ENCODE measurements at regions not wholly inside any gene's neighbourhood (a gene's known extent, or its start where the extent isn't known, plus 50 kb on each side); places are given as distances from the start of the nearest gene placed in this dataset.
"Not testable (repeated sequence)": the region's sequence is repeated elsewhere in the genome, so short reads cannot be mapped to it uniquely, and the experiment has no call there.

GRCh38 chr12:112631974-112632373 is 159.6 kb upstream of the RPH3A start:
- not testable (repeated sequence) for H3K27ac ChIP-seq (ENCODE audit: low read depth in 1 of 3, low read length in 2 of 3); H3K4me1 ChIP-seq (ENCODE audit: control insufficient read depth in 3 of 3, insufficient read depth in 2 of 3, low read depth in 1 of 3, low read length in 2 of 3); H3K4me3 ChIP-seq (ENCODE audit: low read depth in 1 of 3, low read length in 3 of 3); H3K36me3 ChIP-seq (ENCODE audit: control insufficient read depth in 3 of 3, insufficient read depth in 2 of 3, low read depth in 1 of 3, low read length in 3 of 3); DNase-seq; FAIRE-seq; H3K27me3 ChIP-seq (ENCODE audit: control insufficient read depth in 3 of 3, insufficient read depth in 3 of 3, low read length in 3 of 3); H3K9me3 ChIP-seq (ENCODE audit: control insufficient read depth in 2 of 2, insufficient read depth in 1 of 2, low read depth in 1 of 2, low read length in 1 of 2)
- WGBS, 3 donors, result 57 to 72% (median 58%) methylated on average over 2 of the region's 2 CpGs

- peaks cover 0 to 6% (median 0%) of the 10 kb centered on the region in 3 donors for H3K27me3 ChIP-seq (ENCODE audit: control insufficient read depth in 3 of 3, insufficient read depth in 3 of 3, low read length in 3 of 3)
- H3K36me3 ChIP-seq (ENCODE audit: control insufficient read depth in 3 of 3, insufficient read depth in 2 of 3, low read depth in 1 of 3, low read length in 3 of 3), result no peaks in the 10 kb centered on the region
- H3K27ac ChIP-seq (ENCODE audit: low read depth in 1 of 3, low read length in 2 of 3), result no peak overlapping the region
- no peak for FAIRE-seq
- no peak overlapping the region for H3K4me3 ChIP-seq (ENCODE audit: low read depth in 1 of 3, low read length in 3 of 3)
- DNase-seq, result no peak
- H3K4me1 ChIP-seq (ENCODE audit: control insufficient read depth in 3 of 3, insufficient read depth in 2 of 3, low read depth in 1 of 3, low read length in 2 of 3), result no peaks in the 10 kb centered on the region
- no peaks in the 10 kb centered on the region for H3K9me3 ChIP-seq (ENCODE audit: control insufficient read depth in 2 of 2, insufficient read depth in 1 of 2, low read depth in 1 of 2, low read length in 1 of 2)
- WGBS, 3 donors, result 38 to 78% (median 42%) methylated on average over 1 of the region's 1 CpG
Observed at GRCh38 chr12:112635036-112635435, 156.5 kb upstream of the RPH3A start.

- DNase-seq (no peak), FAIRE-seq (no peak)
- Histone ChIP-seq H3K27ac (ENCODE audit: low read depth in 1 of 3, low read length in 2 of 3) (no peak overlapping the region), H3K4me1 (ENCODE audit: control insufficient read depth in 3 of 3, insufficient read depth in 2 of 3, low read depth in 1 of 3, low read length in 2 of 3) (no peaks in the 10 kb centered on the region), H3K27me3 (ENCODE audit: control insufficient read depth in 3 of 3, insufficient read depth in 3 of 3, low read length in 3 of 3) (peaks cover 0 to 4% (median 0%) of the 10 kb centered on the region in 3 donors), H3K9me3 (ENCODE audit: control insufficient read depth in 2 of 2, insufficient read depth in 1 of 2, low read depth in 1 of 2, low read length in 1 of 2) (no peaks in the 10 kb centered on the region), H3K4me3 (ENCODE audit: low read depth in 1 of 3, low read length in 3 of 3) (no peak overlapping the region), H3K36me3 (ENCODE audit: control insufficient read depth in 3 of 3, insufficient read depth in 2 of 3, low read depth in 1 of 3, low read length in 3 of 3) (no peaks in the 10 kb centered on the region)
- 48 to 71% (median 61%) methylated on average over 2 of the region's 2 CpGs for WGBS, 3 donors
Observed at GRCh38 chr12:112638420-112638819, 153.1 kb upstream of the RPH3A start.

- Histone ChIP-seq H3K4me1 (ENCODE audit: control insufficient read depth in 3 of 3, insufficient read depth in 2 of 3, low read depth in 1 of 3, low read length in 2 of 3) (no peaks in the 10 kb centered on the region), H3K27me3 (ENCODE audit: control insufficient read depth in 3 of 3, insufficient read depth in 3 of 3, low read length in 3 of 3) (no peaks in the 10 kb centered on the region), H3K9me3 (ENCODE audit: control insufficient read depth in 2 of 2, insufficient read depth in 1 of 2, low read depth in 1 of 2, low read length in 1 of 2) (peaks cover 0 to 3% of the 10 kb centered on the region in 2 donors), H3K36me3 (ENCODE audit: control insufficient read depth in 3 of 3, insufficient read depth in 2 of 3, low read depth in 1 of 3, low read length in 3 of 3) (no peaks in the 10 kb centered on the region), H3K4me3 (ENCODE audit: low read depth in 1 of 3, low read length in 3 of 3) (no peak overlapping the region), H3K27ac (ENCODE audit: low read depth in 1 of 3, low read length in 2 of 3) (no peak overlapping the region)
- 47 to 61% (median 50%) methylated on average over 7 of the region's 7 CpGs for WGBS, 3 donors
- no peak for FAIRE-seq
- DNase-seq, result no peak
Observed at GRCh38 chr12:112645586-112645985, 146.0 kb upstream of the RPH3A start.

- Histone ChIP-seq H3K27ac (ENCODE audit: low read depth in 1 of 3, low read length in 2 of 3) (no peak overlapping the region), H3K4me3 (ENCODE audit: low read depth in 1 of 3, low read length in 3 of 3) (no peak overlapping the region), H3K36me3 (ENCODE audit: control insufficient read depth in 3 of 3, insufficient read depth in 2 of 3, low read depth in 1 of 3, low read length in 3 of 3) (no peaks in the 10 kb centered on the region), H3K4me1 (ENCODE audit: control insufficient read depth in 3 of 3, insufficient read depth in 2 of 3, low read depth in 1 of 3, low read length in 2 of 3) (no peaks in the 10 kb centered on the region), H3K9me3 (ENCODE audit: control insufficient read depth in 2 of 2, insufficient read depth in 1 of 2, low read depth in 1 of 2, low read length in 1 of 2) (no peaks in the 10 kb centered on the region), H3K27me3 (ENCODE audit: control insufficient read depth in 3 of 3, insufficient read depth in 3 of 3, low read length in 3 of 3) (no peaks in the 10 kb centered on the region)
- DNase-seq (no peak), FAIRE-seq (no peak)
- 74 to 79% (median 77%) methylated on average over 3 of the region's 3 CpGs for WGBS, 3 donors
Observed at GRCh38 chr12:112656141-112656540, 135.4 kb upstream of the RPH3A start.

GRCh38 chr12:112664569-112664968 is 127.0 kb upstream of the RPH3A start:
- WGBS, 3 donors, result 33 to 54% (median 51%) methylated on average over 8 of the region's 8 CpGs
- no peaks in the 10 kb centered on the region for H3K4me1 ChIP-seq (ENCODE audit: control insufficient read depth in 3 of 3, insufficient read depth in 2 of 3, low read depth in 1 of 3, low read length in 2 of 3)
- no peaks in the 10 kb centered on the region for H3K9me3 ChIP-seq (ENCODE audit: control insufficient read depth in 2 of 2, insufficient read depth in 1 of 2, low read depth in 1 of 2, low read length in 1 of 2)
- no peak overlapping the region for H3K27ac ChIP-seq (ENCODE audit: low read depth in 1 of 3, low read length in 2 of 3)
- H3K27me3 ChIP-seq (ENCODE audit: control insufficient read depth in 3 of 3, insufficient read depth in 3 of 3, low read length in 3 of 3), result no peaks in the 10 kb centered on the region
- peak in 1 of 2 donors; percentile 21 for DNase-seq
- FAIRE-seq, result no peak
- H3K4me3 ChIP-seq (ENCODE audit: low read depth in 1 of 3, low read length in 3 of 3), result no peak overlapping the region
- no peaks in the 10 kb centered on the region for H3K36me3 ChIP-seq (ENCODE audit: control insufficient read depth in 3 of 3, insufficient read depth in 2 of 3, low read depth in 1 of 3, low read length in 3 of 3)

GRCh38 chr12:112665958-112666357 is 125.6 kb upstream of the RPH3A start:
- no peak overlapping the region for H3K4me3 ChIP-seq (ENCODE audit: low read depth in 1 of 3, low read length in 3 of 3)
- no peak for DNase-seq
- FAIRE-seq, result no peak
- H3K27me3 ChIP-seq (ENCODE audit: control insufficient read depth in 3 of 3, insufficient read depth in 3 of 3, low read length in 3 of 3), result no peaks in the 10 kb centered on the region
- H3K36me3 ChIP-seq (ENCODE audit: control insufficient read depth in 3 of 3, insufficient read depth in 2 of 3, low read depth in 1 of 3, low read length in 3 of 3), result no peaks in the 10 kb centered on the region
- H3K4me1 ChIP-seq (ENCODE audit: control insufficient read depth in 3 of 3, insufficient read depth in 2 of 3, low read depth in 1 of 3, low read length in 2 of 3), result no peaks in the 10 kb centered on the region
- no peak overlapping the region for H3K27ac ChIP-seq (ENCODE audit: low read depth in 1 of 3, low read length in 2 of 3)
- H3K9me3 ChIP-seq (ENCODE audit: control insufficient read depth in 2 of 2, insufficient read depth in 1 of 2, low read depth in 1 of 2, low read length in 1 of 2), result no peaks in the 10 kb centered on the region
- 43 to 49% (median 48%) methylated on average over 2 of the region's 2 CpGs for WGBS, 3 donors

GRCh38 chr12:112671564-112671963 is 120.0 kb upstream of the RPH3A start:
- 71 to 86% (median 76%) methylated on average over 1 of the region's 1 CpG for WGBS, 3 donors
- H3K4me3 ChIP-seq (ENCODE audit: low read depth in 1 of 3, low read length in 3 of 3), result no peak overlapping the region

GRCh38 chr12:112674539-112674938 is 117.0 kb upstream of the RPH3A start:
- DNase-seq, result no peak
- no peaks in the 10 kb centered on the region for H3K9me3 ChIP-seq (ENCODE audit: control insufficient read depth in 2 of 2, insufficient read depth in 1 of 2, low read depth in 1 of 2, low read length in 1 of 2)
- no peak for FAIRE-seq
- H3K4me1 ChIP-seq (ENCODE audit: control insufficient read depth in 3 of 3, insufficient read depth in 2 of 3, low read depth in 1 of 3, low read length in 2 of 3), result no peaks in the 10 kb centered on the region
- H3K36me3 ChIP-seq (ENCODE audit: control insufficient read depth in 3 of 3, insufficient read depth in 2 of 3, low read depth in 1 of 3, low read length in 3 of 3), result no peaks in the 10 kb centered on the region
- WGBS, 3 donors, result 21 to 39% (median 25%) methylated on average over 2 of the region's 2 CpGs
- no peak overlapping the region for H3K4me3 ChIP-seq (ENCODE audit: low read depth in 1 of 3, low read length in 3 of 3)
- H3K27ac ChIP-seq (ENCODE audit: low read depth in 1 of 3, low read length in 2 of 3), result no peak overlapping the region
- no peaks in the 10 kb centered on the region for H3K27me3 ChIP-seq (ENCODE audit: control insufficient read depth in 3 of 3, insufficient read depth in 3 of 3, low read length in 3 of 3)

More at GRCh38 chr12:112671564-112671963, 120.0 kb upstream of the RPH3A start:
- FAIRE-seq (no peak), DNase-seq (no peak)
- no peak overlapping the region for H3K27ac ChIP-seq (ENCODE audit: low read depth in 1 of 3, low read length in 2 of 3)
- no peaks in the 10 kb centered on the region for H3K27me3 ChIP-seq (ENCODE audit: control insufficient read depth in 3 of 3, insufficient read depth in 3 of 3, low read length in 3 of 3)
- no peaks in the 10 kb centered on the region for H3K36me3 ChIP-seq (ENCODE audit: control insufficient read depth in 3 of 3, insufficient read depth in 2 of 3, low read depth in 1 of 3, low read length in 3 of 3)
- no peaks in the 10 kb centered on the region for H3K9me3 ChIP-seq (ENCODE audit: control insufficient read depth in 2 of 2, insufficient read depth in 1 of 2, low read depth in 1 of 2, low read length in 1 of 2)
- H3K4me1 ChIP-seq (ENCODE audit: control insufficient read depth in 3 of 3, insufficient read depth in 2 of 3, low read depth in 1 of 3, low read length in 2 of 3), result no peaks in the 10 kb centered on the region

All from small intestine (tissue), 7 donors.